ENCODE measurements at regions not wholly inside any gene's neighbourhood (a gene's known extent, or its start where the extent isn't known, plus 50 kb on each side); places are given as distances from the start of the nearest gene placed in this dataset.
A peak's percentile ranks its signal among the peaks of the same experiment; 100 is the strongest.
"Not testable (repeated sequence)": the region's sequence is repeated elsewhere in the genome, so short reads cannot be mapped to it uniquely, and the experiment has no call there.

DNA sequence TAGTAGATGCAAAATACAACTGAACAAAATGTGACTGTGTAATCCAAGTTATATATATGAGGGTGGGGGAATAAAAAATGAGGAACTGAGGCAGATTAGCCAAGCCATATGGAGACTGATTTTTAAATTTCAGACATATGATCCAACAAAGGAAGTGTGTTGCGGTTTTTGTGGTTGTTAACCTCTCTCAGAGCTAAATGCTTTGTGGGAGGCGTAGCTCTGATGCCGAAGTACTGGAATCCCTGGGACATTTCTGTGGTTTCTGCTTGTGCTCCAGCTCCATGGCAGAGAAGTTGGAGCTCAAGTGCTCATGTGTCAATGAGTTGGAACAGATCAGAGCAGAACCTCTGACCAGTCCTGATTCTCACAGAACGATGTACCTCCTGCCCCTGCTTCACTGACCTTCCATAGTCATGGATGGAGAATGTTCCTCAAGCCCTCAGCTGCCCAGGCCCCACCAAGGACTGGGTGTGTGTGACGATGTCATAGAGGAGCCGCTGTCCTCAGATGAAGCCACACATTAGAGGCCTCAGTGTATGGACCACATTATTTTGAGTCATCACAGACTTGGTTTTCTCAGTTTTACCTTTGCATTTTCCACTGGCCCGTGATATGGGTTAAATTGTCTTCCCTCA is 107.6 kb downstream of the SOX1 start:
- no peak for DNase-seq

DNA sequence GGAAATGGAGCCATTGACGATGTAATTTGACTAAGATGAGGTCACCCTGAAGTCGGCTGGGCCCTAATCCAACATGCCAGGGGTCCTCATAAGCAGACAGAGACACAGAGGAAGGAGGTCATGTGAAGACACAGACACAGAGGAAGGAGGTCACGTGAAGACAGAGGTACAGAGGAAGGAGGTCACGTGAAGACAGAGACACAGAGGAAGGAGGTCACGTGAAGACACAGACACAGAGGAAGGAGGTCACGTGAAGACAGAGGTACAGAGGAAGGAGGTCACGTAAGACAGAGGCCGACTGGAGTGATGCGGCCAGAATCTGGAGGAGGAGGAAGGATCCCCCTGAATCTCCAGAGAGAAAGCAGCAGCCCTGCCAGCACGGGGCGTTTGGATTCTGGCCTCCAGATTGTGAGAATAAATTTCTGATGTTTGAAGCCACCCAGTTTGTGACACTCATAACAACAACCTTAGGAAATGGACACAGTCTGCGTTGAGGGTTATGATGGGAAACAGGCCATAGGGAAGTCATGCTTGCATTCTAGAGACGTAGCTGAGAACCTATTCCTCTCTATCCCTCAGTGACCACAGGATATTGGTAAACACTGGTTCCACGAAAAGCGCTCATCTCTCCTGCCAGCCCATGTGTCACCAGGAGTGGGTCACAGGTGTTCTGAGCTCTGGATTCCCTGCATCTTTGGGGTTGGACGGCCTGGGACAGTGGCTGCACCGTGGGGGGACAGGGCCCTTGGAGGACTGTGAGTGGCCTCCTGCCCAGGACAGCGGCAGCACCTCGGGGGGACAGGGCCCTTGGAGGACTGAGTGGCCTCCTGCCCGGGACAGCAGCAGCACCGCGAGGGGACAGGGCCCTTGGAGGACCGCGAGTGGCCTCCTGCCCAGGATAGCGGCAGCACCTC is 108.5 kb downstream of the SOX1 start:
- DNase-seq, result no peak

DNA sequence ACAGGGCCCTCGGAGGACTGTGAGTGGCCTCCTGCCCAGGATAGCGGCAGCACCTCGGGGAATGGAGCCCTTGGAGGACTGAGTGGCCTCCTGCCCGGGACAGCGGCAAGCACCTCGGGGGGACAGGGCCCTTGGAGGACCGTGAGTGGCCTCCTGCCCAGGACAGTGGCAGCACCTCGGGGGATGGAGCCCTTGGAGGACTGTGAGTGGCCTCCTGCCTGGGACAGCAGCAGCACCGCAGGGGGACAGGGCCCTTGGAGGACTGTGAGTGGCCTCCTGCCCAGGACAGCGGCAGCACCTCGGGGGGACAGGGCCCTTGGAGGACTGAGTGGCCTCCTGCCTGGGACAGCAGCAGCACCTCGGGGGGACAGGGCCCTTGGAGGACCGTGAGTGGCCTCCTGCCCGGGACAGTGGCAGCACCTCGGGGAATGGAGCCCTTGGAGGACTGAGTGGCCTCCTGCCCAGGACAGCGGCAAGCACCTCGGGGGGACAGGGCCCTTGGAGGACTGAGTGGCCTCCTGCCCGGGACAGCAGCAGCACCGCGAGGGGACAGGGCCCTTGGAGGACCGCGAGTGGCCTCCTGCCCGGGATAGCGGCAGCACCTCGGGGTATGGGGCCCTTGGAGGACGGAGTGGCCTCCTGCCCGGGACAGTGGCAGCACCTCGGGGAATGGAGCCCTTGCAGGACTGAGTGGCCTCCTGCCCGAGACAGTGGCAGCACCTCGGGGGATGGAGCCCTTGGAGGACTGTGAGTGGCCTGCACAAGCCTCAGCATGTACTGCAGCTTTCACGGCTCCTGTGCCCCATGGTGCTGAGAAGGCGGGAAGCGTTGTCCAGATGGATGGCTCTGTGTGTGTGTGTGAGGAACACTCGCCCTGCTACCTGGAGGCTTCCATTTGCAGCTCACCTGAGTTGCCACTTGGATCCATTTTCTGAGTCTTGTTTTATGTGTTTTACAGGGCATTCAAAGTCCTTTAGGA is 109.5 kb downstream of the SOX1 start:
- not testable (repeated sequence) for DNase-seq

DNA sequence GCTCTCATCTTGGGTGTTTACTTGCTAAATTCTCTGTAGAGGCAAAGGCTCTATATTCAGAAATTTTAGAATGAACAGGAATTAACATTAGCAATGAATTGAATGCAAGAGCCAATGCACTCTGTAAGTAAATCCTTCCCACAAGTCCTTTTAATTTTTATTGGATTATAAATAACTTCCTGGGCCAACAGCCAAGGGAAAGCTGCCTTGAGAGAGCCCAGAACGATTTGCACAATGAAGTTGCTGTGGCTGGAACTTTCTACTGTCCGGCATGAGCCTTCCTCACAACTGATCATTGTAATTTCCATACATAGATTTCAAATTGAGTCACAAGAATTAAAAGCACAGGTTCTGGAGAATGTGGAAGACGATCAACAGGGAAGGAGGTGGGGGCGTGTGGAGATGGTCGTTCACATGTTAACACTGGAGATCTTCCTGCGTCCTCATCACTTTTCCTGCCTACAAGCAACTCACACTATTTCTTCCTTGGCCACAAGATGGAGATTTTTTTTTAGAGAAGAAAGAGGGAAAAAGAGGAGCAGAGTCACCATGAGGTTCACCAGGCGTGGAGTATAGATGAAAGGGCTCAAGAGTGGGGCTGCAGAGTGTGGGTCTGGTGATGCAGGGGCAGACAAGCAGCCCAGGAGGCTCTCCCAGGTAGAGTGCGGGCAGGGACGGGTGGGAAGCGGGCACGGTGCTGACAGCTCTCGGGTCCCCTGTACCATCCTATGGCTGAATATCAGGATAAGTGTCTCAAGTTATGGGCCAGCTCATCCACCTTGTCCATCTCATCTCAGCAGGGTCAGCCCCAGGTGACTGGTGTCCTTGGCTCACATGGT is 110.7 kb downstream of the SOX1 start:
- no peak for DNase-seq

DNA sequence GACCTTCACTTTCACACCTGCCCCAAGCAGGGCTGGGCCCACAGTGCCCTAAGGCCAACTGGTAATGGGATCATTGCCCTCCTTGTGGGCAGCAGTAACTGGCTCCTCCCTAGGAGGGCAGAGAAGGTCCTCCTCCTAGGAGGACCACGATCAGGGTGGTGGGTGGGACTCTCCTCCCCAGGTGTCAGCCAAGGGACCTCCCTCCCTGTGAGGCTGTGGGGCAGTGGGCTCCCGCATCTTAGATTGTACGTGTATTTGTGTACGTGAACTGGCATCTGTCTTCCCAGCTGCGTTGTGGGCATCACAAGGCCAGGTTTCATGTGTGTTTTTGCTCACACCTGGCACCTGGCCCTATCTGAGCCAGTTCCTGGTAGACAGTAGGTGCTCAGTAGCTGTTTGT is 111.8 kb downstream of the SOX1 start:
- no peak for DNase-seq

DNA sequence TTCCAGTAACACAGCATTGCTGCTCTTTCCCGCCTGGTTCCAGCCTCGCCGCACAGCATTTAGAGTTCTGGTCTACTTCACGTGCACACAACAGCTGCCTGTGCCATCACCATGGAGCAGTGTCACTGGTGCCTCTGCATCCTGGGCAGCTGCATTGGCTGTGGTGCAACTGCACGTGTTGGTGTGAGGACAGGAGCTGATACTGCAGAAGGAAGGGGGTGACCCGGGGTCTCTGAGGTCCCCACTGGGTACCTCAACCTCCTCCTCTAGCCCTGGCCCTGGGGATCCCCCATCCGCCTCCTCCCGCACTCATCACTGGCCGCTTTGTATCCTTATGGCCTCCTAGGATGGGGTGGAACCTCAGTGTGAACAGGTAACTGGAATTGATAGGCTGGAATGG is 112.5 kb downstream of the SOX1 start:
- DNase-seq, result no peak

DNA sequence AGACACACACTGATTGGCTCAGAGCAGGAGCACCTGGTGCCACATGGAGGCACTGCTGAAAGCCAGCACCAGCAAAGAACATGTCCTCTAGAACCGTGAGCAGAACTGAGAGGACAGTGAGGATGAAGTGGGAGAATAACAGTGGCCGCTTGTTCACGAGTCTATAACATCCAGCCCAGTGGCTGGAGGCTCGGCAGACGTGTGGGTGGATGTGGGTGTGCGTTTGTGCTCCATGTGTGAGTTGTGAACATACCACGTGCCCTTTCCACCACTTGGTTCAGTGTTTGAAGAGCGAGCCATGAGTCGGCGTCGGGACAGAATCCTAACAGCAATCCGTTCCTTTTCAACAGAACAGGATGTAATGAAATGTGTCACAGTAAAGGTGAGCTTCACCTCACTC is 113.0 kb downstream of the SOX1 start:
- no peak for DNase-seq

DNA sequence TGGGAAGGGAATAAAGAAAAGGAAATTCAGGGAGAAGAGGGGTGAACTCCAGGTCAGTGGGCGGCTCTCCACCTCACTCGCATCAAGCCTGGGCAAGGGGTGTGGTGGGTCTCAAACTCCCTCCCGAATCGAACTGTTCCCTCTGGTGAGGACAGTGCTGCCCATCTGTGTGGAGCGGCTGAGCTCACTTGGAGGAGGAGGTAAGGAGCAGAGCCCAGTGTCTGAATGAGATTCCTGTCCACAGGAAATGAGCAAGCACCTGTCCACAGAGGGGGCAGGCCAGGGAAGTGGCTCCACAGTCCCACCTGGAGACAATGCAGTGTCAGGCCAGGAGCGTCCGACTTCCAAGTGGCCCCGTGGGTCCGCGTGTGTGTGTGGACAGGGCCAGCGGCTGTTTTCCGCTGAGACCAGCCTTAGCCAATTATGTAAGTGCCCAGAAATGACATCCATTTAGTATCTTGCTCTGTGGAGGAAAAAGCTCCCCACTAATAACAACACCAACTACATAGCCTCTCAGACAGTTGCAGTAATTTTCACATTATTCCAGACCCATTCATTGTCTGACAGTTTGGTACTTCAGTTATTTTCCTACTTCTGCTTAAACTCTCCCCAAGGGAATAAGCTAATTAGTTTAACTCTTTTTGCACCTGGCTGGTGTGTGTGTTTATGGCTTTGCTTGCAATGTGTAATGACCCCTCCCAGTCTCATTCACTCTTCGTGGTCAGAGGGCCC is 114.6 kb downstream of the SOX1 start:
- DNase-seq, result no peak

DNA sequence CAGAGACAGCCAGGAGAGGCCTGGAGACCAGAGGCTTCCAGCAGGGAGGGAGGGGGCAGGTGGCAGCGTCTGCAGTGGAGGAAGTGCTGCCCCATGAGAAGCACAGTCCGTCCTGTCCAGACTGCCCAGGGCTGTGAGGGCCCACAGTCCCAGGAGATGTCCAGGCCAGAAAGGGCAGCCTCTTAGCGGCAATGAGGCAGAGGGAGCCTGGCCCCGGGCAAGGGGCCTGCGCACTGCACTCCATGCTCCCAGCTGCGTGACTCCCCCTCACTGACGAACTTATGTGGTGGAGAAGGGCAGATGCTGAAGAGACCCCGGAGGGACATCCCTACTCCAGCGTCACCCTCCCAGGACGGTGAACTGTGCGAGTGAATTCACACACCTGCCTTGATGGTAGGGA is 115.3 kb downstream of the SOX1 start:
- DNase-seq, result no peak

DNA sequence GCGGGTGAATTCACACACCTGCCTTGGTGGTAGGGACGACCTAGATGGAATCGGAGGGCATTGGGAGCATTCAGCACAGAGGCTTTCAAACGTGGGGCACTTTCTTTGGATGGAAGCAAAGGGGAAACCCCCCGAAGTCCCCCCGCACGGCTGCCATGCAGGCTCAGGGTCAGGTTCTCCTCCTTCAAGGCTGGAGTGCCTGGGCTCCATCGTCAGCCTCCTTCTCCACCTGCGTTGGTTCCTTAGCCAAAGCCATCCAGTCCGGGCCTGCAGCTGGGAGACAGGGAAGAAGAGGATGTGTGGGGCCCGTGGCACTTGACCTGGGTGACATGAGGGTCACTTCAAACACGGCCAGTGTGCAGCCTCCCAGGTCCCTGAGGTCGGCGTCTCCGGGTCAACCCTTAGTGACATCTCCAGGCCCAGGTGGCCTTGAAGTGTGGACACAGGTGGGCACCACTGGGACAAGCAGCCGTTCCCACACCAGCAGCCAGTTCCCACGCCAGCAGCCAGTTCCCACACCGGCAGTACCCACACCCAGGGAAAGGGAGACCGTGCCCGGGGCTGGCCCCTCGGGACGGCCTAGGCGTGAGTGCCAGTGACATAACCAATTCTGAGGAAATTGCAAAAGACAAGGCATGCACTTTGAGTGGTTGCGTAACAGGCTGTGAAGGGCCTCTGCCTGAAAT is 116.0 kb downstream of the SOX1 start:
- DNase-seq, result peak; percentile 48 to 51

DNA sequence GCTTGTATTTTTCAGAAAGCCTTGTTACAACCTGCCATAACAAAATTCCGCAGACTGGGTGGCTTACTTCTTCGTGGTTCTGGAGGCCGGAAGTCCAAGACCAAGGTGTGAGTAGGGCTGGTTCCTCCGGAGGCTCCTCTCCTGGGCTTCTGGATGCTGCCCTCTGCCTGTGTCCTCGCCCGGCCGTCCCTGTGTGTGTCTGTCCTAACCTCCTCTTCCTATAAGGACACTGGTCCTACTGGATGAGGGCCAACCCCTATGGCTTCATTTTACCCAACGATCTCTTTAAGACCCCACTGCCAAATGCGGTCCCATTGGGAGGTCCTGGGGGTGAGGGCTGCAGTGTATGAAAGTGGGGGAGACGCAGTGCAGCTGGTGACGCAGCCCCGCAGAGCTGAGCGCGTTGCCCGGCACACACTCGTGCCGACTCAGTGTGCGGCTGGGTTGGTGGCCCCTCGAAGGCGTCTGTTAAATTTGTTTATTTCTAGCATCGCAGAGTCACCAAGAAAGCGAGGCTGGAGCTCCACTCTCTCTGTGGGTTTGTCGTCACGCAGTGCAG is 116.7 kb downstream of the SOX1 start:
- DNase-seq, result no peak

DNA sequence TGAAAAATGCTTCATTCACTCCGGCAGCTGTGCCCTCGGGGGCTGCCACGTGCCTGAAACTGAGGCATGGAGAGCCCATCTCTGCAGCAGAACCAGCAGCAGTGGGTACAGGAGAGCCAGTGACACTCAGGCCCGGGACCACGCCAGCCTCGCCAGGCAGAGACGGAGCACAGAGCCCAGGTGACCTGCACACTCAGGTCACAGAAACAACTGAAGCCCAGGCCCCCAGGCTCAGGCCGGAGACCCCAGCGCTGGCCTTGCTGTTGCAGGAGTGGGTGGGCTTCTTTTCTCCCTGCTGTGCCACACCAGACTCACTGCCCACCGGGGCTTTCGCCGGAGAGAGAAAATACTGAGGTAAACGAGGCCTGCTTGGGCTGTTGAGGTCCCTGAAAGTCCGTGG is 117.3 kb downstream of the SOX1 start:
- no peak for DNase-seq

DNA sequence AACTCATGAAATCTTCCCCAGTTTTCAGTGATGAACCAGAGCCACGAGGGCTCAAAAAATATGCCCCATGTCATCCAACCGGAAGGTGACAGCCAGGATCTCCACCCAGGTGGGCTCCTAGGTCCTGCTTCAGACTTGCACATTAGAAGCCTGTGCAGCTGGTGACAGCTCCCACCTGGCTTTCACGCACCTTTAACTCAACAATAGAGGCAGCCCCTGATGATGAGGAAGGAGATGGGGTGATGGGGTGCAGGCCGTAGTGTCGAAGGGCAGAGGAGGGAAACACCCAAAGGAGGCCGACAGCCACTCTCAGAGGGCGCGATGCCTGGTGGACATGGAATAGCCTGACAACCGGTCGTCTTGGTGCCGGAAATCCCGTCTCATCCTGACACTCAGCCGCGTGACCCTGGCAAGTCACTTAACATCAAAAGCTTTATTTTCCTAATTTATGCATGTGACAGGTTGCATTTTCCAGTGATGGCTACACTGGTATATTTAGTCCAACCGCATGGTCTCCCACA is 118.0 kb downstream of the SOX1 start:
- no peak for DNase-seq

DNA sequence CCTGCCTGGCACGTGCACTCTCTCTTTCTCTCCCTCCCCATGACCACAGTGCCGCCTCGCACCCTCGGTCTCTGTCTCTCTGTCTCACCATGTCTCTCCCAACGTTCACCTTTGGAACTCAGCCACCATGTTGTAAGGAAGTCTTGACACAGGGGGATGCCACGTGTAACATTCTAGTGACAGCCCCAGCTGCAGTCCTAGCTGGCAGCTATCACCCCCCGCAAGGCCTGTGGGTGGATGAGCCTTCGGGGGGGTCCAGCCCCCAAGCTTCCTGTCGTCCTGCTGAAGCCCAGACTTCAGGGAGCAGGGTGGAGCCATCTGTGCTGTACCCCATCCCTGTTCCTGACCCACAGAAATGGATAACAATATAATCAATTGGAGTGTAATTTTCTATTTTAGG is 118.5 kb downstream of the SOX1 start:
- DNase-seq, result no peak

DNA sequence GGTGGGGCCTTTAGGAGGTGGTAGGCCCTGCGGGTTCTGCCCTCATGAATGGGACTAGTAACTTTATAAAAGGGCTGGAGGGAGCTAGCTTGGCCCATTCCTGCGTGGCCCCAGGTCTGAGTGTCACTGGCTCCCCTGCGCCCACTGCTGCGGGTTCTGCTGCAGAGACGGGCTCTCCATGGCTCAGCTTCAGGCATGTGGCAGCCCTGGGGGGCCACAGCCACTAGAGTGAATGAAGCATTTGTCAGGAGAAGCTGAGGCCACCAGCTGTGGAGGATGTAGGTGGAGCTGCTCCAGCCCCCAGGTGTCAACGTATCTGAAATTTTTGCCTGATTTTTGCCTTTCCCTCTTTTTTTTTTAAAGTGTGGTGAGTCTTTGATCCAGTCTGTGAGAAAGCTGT is 119.1 kb downstream of the SOX1 start:
- no peak for DNase-seq

DNA sequence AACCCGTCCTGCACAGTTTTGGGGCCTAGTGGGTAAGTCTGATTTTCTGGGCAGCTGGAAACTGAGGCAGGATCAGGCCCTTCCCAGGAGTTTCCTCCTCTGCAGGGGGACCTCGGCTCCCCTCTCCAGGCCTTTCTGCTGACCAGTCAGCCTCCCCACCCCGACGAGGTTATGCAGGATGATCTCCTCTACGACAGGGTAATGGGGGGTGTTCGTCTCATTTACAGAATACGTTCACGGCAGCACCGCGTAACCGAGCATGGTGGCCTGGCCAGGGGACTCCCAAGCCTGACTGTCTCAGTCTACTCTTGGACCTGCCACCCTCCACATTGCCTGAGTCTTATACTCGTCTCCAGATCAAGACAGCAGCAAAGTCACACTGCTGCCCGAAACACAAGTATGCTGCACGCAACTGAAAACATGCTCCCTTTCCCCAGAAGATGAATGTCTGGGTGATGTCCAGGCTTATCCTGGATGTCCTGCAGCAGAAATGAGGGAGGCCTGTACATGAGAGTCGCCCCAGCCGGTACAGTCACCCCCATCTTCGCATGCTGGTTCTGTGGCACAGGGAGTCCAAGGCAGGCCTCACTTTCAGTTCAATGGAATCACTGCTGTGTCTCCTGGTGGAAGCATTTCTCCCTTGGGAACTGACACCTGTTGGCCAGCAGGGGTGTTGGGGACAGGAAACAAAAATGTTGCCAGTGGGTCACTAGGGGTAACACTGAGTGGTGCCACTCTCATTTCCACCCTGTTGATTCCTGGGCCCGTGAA is 120.8 kb downstream of the SOX1 start:
- no peak for DNase-seq

DNA sequence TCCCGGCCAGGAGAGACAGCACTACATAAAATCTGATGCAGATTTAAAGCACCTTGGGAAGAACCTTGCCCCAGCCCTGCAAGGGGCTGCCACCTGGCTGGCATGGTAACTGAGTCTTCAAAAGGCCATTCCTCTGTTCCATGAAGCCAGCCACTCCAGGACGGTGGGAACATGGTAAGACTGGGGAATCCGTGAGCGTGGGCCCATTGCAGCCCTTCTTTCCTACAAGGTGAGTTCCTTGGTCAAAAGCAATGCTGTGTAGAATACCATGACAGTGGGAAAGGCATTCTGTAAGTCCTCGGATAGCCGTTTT is 121.3 kb downstream of the SOX1 start:
- no peak for DNase-seq

DNA sequence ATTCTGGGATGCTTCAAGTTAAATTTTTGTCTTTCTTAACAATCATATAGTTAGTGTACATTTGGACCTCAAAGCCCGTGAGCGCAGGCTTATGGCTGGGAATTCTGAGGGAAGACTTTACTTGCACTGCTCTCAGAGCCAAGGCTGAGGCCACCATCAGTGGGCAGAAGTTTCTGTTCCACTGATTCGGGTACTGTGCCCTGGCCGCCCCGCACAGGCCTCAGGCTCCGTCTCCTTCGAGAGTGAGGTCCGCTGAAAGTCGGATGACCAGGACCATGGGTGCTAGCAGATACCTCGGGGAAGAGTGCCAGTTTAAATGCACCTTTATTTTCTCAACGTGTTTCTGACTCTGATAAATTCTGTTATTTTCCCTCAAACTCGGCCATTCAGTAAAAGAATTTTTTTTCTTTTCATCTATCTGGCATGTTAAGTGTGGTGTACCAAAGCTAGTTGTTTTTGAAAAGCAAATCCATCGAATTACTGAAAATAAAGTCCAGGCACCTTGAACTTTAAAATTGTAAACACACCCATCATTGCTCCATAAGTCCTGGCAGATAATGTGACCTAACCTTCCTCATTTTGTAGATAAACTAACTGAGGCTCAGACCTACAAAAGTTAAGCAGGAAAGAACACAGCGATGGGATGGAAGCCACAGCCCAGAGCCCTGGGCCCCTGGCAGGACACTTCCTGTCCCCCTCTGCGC is 126.7 kb downstream of the SOX1 start:
- DNase-seq, result no peak

DNA sequence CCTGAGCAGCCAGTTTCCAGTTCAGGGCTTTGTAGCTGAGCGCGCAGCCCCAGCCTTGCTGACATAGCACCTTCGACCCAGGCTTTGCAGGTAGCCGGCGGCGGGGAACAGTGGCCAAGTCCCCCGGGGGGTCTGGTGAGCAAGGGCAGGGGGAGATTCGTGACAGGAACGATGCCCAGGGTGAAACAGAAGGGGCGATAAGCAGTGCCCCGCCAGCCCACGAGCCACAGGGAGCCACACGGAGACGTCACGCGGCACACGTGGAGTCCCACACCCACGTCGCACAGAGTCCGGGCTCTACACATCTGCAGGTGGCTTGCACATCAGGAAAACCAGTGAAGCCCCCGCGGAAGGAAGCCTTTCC is 127.2 kb downstream of the SOX1 start:
- DNase-seq, result no peak

Measured in inflammatory macrophage (primary cell).